ENCODE measurements at regions not wholly inside any gene's neighbourhood (a gene's known extent, or its start where the extent isn't known, plus 50 kb on each side); places are given as distances from the start of the nearest gene placed in this dataset.
"Not testable (repeated sequence)": the region's sequence is repeated elsewhere in the genome, so short reads cannot be mapped to it uniquely, and the experiment has no call there.

DNA sequence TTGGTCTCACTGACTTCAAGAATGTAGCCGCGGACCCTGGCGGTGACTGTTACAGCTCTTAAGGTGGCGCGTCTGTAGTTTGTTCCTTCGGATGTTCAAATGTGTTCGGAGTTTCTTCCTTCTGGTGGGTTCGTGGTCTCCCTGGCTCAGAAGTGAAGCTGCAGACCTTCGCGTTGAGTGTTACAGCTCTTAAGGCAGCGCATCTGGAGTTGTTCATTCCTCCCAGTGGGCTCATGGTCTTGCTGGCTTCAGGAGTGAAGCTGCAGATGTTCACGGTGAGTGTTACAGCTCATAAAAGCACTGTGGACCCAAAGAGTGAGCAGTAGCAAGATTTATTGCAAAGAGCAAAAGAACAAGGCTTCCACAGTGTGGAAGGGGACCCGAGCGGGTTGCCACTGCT lies 2067.0 kb upstream of the CDH6 start:
- not testable (repeated sequence) for H3K27ac ChIP-seq; H3K36me3 Mint-ChIP-seq; H3K4me1 ChIP-seq; DNase-seq (ENCODE audit: low spot score); H3K9me3 Mint-ChIP-seq; H3K4me3 Mint-ChIP-seq; H2AFZ ChIP-seq (replicated peaks); H3K9me3 ChIP-seq (ENCODE audit: low read depth); H3K27me3 ChIP-seq; H3F3A ChIP-seq (ENCODE audit: low read depth); H3K4me2 ChIP-seq; H3K4me3 ChIP-seq; H3K36me3 ChIP-seq; H3K9ac ChIP-seq; H3K27ac Mint-ChIP-seq; H4K20me1 ChIP-seq (ENCODE audit: low read depth); H3K27me3 Mint-ChIP-seq (ENCODE audit: insufficient read depth, low read depth); H3K79me2 ChIP-seq (ENCODE audit: low read depth)
- H3K4me1 Mint-ChIP-seq, result peaks cover 18% of the 10 kb centered on the region

DNA sequence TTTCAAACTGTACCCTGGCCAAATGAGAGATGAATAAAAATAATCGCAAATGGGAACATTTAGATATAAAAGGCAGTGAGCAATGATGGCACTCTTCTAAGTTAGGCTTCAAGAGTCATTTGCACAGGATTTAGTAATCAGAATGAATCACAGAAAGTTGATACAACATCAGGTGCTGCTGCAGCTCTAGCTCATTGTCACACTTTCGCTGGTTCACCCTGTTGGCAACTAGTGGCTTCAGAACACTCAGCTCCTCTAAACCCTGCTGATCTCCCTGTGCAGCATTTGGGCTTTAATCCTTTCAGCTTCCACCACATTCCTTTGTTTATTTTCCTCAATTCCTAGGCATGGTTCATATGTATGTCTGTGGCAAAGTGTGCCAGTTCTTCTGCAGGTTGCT lies 2071.2 kb upstream of the CDH6 start:
- H3K27me3 ChIP-seq, result no peaks in the 10 kb centered on the region
- H3K27me3 Mint-ChIP-seq (ENCODE audit: insufficient read depth, low read depth), result no peaks in the 10 kb centered on the region
- no peak overlapping the region for H2AFZ ChIP-seq (replicated peaks)
- H3K4me1 Mint-ChIP-seq, result peaks cover 18% of the 10 kb centered on the region
- no peak overlapping the region for H3K4me2 ChIP-seq
- H3K9me3 Mint-ChIP-seq, result no peaks in the 10 kb centered on the region
- no peak overlapping the region for H3K4me3 Mint-ChIP-seq
- TF ChIP-seq, protein P1, sequence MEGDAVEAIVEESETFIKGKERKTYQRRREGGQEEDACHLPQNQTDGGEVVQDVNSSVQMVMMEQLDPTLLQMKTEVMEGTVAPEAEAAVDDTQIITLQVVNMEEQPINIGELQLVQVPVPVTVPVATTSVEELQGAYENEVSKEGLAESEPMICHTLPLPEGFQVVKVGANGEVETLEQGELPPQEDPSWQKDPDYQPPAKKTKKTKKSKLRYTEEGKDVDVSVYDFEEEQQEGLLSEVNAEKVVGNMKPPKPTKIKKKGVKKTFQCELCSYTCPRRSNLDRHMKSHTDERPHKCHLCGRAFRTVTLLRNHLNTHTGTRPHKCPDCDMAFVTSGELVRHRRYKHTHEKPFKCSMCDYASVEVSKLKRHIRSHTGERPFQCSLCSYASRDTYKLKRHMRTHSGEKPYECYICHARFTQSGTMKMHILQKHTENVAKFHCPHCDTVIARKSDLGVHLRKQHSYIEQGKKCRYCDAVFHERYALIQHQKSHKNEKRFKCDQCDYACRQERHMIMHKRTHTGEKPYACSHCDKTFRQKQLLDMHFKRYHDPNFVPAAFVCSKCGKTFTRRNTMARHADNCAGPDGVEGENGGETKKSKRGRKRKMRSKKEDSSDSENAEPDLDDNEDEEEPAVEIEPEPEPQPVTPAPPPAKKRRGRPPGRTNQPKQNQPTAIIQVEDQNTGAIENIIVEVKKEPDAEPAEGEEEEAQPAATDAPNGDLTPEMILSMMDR (IDR thresholded peaks at IDR 0.05), result no peak
- no peak for TF ChIP-seq EZH2phosphoT487 (IDR thresholded peaks at IDR 0.05)
- TF ChIP-seq EZH2 (IDR thresholded peaks at IDR 0.05), result no peak
- H3K9me3 ChIP-seq (ENCODE audit: low read depth), result no peaks in the 10 kb centered on the region
- DNase-seq (ENCODE audit: low spot score), result peak; percentile 14
- no peaks in the 10 kb centered on the region for H3K36me3 Mint-ChIP-seq
- H3K4me1 ChIP-seq, result peaks cover 3% of the 10 kb centered on the region
- no peaks in the 10 kb centered on the region for H3K36me3 ChIP-seq
- no peak overlapping the region for H3K27ac ChIP-seq
- H3K79me2 ChIP-seq (ENCODE audit: low read depth), result no peaks in the 10 kb centered on the region
- H3F3A ChIP-seq (ENCODE audit: low read depth), result no peaks in the 10 kb centered on the region
- no peaks in the 10 kb centered on the region for H4K20me1 ChIP-seq (ENCODE audit: low read depth)
- no peak overlapping the region for H3K4me3 ChIP-seq
- H3K9ac ChIP-seq, result no peak overlapping the region
- H3K27ac Mint-ChIP-seq, result no peak overlapping the region

DNA sequence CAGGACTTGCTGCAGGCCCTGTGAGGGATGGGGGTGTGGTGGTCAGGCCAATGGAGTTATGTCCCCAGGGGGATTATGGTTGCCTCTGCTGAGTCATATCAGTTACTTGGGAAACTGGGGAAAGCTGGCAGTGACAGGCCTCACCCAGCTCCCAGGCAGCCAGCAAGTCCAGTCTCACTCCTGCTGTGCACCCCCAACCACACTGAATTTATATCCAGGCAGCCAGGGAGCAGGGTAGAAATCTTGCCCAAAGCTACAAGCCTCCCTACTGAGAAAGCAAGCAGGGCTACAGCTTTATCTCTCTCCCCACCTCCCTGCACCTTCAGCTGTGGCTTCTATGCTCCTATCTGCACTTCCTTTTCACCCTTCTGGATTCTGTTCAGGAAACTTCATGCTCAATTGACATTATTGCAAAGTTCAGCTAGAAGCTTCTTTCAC lies 2076.0 kb upstream of the CDH9 start:
- H3K27me3 ChIP-seq, result no peaks in the 10 kb centered on the region
- H3K4me3 Mint-ChIP-seq, result no peak overlapping the region
- no peak overlapping the region for H2AFZ ChIP-seq (replicated peaks)
- H3K4me2 ChIP-seq, result no peak overlapping the region
- H3K4me1 Mint-ChIP-seq, result peaks cover 3% of the 10 kb centered on the region
- no peak overlapping the region for H3K9ac ChIP-seq
- no peaks in the 10 kb centered on the region for H3K79me2 ChIP-seq (ENCODE audit: low read depth)
- H3K4me1 ChIP-seq, result no peaks in the 10 kb centered on the region
- H3K9me3 Mint-ChIP-seq, result peaks cover 10% of the 10 kb centered on the region
- H4K20me1 ChIP-seq (ENCODE audit: low read depth), result no peaks in the 10 kb centered on the region
- peaks cover 2% of the 10 kb centered on the region for H3K27me3 Mint-ChIP-seq (ENCODE audit: insufficient read depth, low read depth)
- no peaks in the 10 kb centered on the region for H3K36me3 ChIP-seq
- no peaks in the 10 kb centered on the region for H3F3A ChIP-seq (ENCODE audit: low read depth)
- TF ChIP-seq, protein P1 (IDR thresholded peaks at IDR 0.05), result no peak
- TF ChIP-seq EZH2 (IDR thresholded peaks at IDR 0.05) (no peak), EZH2phosphoT487 (IDR thresholded peaks at IDR 0.05) (no peak)
- no peak overlapping the region for H3K4me3 ChIP-seq
- H3K27ac ChIP-seq, result no peak overlapping the region
- DNase-seq (ENCODE audit: low spot score), result no peak
- H3K9me3 ChIP-seq (ENCODE audit: low read depth), result no peaks in the 10 kb centered on the region
- H3K27ac Mint-ChIP-seq, result no peak overlapping the region
- H3K36me3 Mint-ChIP-seq, result no peaks in the 10 kb centered on the region

DNA sequence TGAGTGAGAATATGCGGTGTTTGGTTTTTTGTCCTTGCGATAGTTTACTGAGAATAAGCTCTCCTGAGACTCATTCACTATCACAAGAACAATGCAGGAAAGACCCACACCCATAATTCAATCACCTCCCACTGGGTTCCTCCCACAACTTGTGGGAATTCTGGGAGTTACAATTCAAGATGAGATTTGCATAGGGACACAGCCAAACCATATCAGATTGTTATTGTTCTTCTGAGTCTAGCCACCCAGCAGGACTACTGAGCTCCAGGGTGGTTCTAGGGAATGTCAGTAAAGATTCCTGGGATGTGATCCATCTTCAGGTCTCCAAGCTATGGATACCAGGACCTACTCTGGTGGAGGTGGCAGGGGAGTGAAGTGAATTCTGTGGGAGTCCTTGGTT lies 2075.1 kb upstream of the CDH9 start:
- Histone ChIP-seq H2AFZ (replicated peaks) (no peak overlapping the region), H3K9me3 (ENCODE audit: low read depth) (no peaks in the 10 kb centered on the region), H3F3A (ENCODE audit: low read depth) (no peaks in the 10 kb centered on the region), H3K4me1 (no peaks in the 10 kb centered on the region), H3K27me3 (no peaks in the 10 kb centered on the region), H3K9ac (no peak overlapping the region), H3K27ac (no peak overlapping the region), H3K79me2 (ENCODE audit: low read depth) (no peaks in the 10 kb centered on the region), H4K20me1 (ENCODE audit: low read depth) (no peaks in the 10 kb centered on the region), H3K36me3 (no peaks in the 10 kb centered on the region), H3K4me2 (no peak overlapping the region), H3K4me3 (no peak overlapping the region)
- no peak for DNase-seq (ENCODE audit: low spot score)
- Mint-ChIP-seq H3K4me3 (no peak overlapping the region), H3K36me3 (no peaks in the 10 kb centered on the region), H3K27ac (no peak overlapping the region), H3K27me3 (ENCODE audit: insufficient read depth, low read depth) (peaks cover 2% of the 10 kb centered on the region), H3K4me1 (peaks cover 3% of the 10 kb centered on the region), H3K9me3 (peaks cover 13% of the 10 kb centered on the region)
- no peak for TF ChIP-seq EZH2phosphoT487 (IDR thresholded peaks at IDR 0.05)
- TF ChIP-seq EZH2 (IDR thresholded peaks at IDR 0.05), result no peak
- TF ChIP-seq, protein P1 (IDR thresholded peaks at IDR 0.05), result no peak
